Astrocyte of the cerebellum (primary cell): ENCODE measurements at regions not wholly inside any gene's neighbourhood (a gene's known extent, or its start where the extent isn't known, plus 50 kb on each side); places are given as distances from the start of the nearest gene placed in this dataset.

Source experiments
- DNase-seq: peaks from one replicate; pipeline ENCODE4 v3.0.0-alpha.2; 2011; ENCODE audit warnings: low read depth
- H3K4me3 ChIP-seq: 2 replicates; pipeline ENCODE4 v1.5.1; 2011; ENCODE audit warnings: mild to moderate bottlenecking, low read depth, low read length, moderate library complexity
- CTCF ChIP-seq: IDR thresholded peaks from 2 replicates; pipeline ENCODE4 v1.5.1; 2012; ENCODE audit warnings: low read length, low read depth, moderate library complexity, mild to moderate bottlenecking; ENCODE audit errors: missing control alignments
- in situ Hi-C: cut with HindIII; loops from 2 replicates; pipeline ENCODE4 v1.10.0; 2017; ENCODE audit warnings: low sequenced_read_pairs

DNA sequence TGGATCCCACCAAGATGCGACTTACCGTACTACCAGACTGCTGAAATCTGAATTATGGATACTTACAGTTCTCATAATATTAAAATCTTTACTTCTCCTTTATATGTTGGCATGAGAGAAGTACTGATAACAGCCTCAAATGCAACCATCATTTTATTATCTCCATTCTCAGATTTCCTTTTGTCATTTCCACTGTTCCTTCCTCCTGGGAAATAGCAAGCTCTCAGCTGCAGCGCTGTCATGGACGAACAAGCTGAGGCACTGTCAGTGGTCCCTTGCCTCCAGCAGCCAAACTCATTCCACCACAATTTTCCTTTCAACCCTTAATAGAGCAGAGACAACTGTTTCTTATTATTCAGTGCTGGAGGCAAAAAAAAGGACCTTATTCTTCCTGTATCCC, 478.4 kb downstream of the ARL4A start:
- no peak overlapping the region for H3K4me3 ChIP-seq
- no peak for DNase-seq
- in situ Hi-C loops, result no loop called here
- no peak for TF ChIP-seq CTCF

DNA sequence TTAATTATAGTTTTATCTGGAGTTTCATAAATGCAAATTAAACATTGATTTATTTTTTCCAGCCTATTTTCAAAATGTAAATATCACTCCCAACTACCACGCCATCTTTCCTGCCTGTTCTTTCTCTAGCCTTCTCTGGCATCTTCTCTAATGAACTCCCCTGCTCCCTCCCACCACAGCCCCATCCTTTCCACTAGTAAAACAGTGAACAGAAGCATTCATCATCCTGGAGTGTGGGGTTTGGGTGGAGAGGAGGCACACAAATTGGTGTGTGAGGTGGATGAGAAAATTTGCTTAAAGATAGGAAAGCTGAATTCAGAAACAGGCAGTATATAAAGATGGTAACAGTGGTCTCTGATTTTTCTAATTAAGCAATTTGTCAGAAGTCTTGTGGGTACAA, 479.4 kb downstream of the ARL4A start:
- DNase-seq, result no peak
- no peak overlapping the region for H3K4me3 ChIP-seq
- TF ChIP-seq CTCF, result no peak
- in situ Hi-C loops, result no loop called here

DNA sequence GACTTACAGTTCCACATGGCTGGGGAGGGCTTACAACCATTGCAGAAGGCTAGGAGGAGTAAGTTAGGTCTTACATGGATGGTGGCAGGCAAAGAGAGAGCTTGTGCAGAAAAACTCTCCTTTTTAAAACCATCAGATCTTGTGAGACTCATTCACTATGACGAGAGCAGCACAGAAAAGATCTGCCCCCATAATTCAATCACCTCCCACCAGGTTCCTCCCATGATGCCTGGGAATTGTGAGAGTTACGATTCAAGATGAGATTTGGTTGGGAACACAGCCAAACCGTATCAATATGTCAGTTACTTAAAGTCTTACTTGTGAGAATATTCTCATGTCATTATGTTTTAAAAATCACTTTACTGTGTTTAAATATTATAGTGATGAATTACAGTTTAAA, 481.9 kb downstream of the ARL4A start:
- no peak for TF ChIP-seq CTCF
- in situ Hi-C loops, result no loop called here

DNA sequence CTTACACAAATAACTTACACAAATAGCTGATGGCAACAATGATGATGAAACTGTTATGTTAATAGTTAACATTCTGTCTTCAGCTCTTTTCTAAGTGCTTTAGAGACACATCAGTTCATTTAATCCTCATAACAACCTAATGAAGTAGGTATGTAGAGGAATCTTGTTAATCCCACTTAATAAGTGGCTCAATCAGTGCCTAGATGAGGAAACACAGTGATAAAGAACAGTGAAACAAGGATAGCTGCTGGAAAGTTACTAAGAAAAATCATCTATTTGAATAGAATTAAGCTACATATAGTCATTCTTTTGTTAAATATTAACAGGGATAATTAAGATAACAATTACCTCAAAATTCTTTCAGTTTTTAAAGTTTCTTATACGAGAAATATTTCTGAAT, 487.6 kb downstream of the ARL4A start:
- no peak overlapping the region for H3K4me3 ChIP-seq
- no peak for TF ChIP-seq CTCF
- in situ Hi-C loops, result no loop called here
- DNase-seq, result no peak

More for the DNA sequence above, 481.9 kb downstream of the ARL4A start:
- no peak for DNase-seq
- H3K4me3 ChIP-seq, result no peak overlapping the region

GRCh38 chr7:13179011-13179582, 491.7 kb downstream of the ARL4A start:
- in situ Hi-C loops, result no loop called here
- H3K4me3 ChIP-seq, result no peak overlapping the region
- no peak for TF ChIP-seq CTCF
- DNase-seq, result no peak

DNA sequence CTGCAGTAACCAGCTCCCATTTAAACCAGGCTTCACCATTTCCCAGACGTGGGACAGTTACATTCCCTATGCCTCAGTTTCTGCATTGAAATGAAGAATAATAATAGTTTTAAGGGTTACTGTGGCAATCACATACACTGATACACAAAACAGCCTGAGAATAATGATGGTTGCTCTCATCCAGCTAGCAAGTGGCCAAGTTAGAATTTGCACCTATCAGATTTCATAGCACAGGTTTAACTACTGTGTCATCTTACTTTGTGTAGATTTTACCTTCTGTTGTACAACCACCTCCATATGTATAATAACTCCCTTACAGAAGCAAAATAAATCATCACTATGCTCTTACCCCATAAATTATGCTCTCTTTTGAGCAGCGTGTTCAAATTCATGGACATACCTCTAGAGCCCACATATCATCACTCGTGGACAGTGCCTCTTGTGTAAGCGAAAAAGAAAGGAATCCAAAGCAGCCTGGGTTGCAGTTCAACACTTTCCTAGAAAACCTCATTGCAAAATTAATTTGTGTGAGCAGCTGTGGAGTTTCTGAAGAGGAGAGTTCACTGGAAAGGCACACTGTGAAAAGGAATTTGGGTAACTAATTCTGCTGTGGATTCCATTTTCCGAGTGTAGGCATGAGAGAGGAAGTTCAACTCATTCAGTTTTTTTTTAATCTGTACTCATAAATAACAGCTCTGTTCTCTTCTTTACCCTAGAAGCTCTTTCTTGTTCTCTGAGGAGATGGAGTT, 492.5 kb downstream of the ARL4A start:
- no peak for TF ChIP-seq CTCF
- no peak for DNase-seq
- in situ Hi-C loops, result no loop called here
- H3K4me3 ChIP-seq, result no peak overlapping the region
